ENCODE measurements at regions not wholly inside any gene's neighbourhood (a gene's known extent, or its start where the extent isn't known, plus 50 kb on each side); places are given as distances from the start of the nearest gene placed in this dataset.

DNA sequence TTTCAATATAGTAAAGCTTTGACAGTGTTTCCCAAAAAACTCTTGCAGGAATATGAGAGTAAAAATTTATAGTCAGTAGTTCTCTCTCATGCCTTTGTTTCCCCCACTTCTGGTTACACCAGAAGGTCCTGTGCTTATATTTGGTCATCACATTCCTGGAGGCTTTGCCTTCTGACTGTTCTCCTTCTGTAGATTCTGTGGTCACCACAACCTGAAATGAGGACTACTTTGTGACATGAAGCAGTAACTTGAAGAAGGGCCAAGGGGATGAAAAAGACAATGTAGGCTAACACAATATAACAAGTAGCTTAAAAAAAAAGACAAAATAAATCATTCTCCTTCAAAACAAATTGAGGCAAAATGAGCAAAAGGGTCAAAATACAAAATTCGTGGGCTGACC, 366.2 kb upstream of the NR3C2 start:
- no peak overlapping the region for H3K4me3 ChIP-seq (ENCODE audit: low read length)
- DNase-seq (ENCODE audit: low read depth, low spot score), result no peak
- no peaks in the 10 kb centered on the region for H3K27me3 ChIP-seq (ENCODE audit: control insufficient read depth, insufficient read depth, low read length)
- no peaks in the 10 kb centered on the region for H3K9me3 ChIP-seq (ENCODE audit: control insufficient read depth, insufficient read depth, low read length)
- WGBS (ENCODE audit: insufficient coverage, insufficient read length), result no CpG with 5 or more reads among the region's 1 CpG
- H3K27ac ChIP-seq (ENCODE audit: low read length), result no peak overlapping the region
- no peaks in the 10 kb centered on the region for H3K4me1 ChIP-seq (ENCODE audit: control insufficient read depth, insufficient read depth, low read length)
- no peaks in the 10 kb centered on the region for H3K36me3 ChIP-seq (ENCODE audit: control insufficient read depth, insufficient read depth, low read length)

DNA sequence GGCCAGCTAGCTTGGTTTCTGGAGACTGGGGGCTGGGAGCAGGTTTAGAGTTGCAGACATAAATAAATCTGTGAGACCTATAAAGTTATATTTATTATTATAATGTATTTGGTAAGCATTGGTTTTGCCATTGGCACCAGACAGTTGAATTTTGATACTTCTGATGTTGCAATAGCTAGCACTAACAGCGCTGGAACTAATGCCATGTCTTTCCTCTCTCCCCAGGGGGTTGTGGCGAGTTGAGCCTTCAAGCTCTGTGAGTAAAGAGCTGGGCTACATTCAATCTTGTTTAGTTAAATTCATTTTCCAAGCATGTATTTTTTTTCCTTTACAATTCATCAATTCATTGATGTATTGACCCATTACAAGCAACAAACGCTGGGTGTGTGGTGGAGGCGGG, 358.7 kb upstream of the NR3C2 start:
- H3K27me3 ChIP-seq (ENCODE audit: control insufficient read depth, insufficient read depth, low read length), result no peaks in the 10 kb centered on the region
- WGBS (ENCODE audit: insufficient coverage, insufficient read length), result no CpG with 5 or more reads among the region's 4 CpGs

DNA sequence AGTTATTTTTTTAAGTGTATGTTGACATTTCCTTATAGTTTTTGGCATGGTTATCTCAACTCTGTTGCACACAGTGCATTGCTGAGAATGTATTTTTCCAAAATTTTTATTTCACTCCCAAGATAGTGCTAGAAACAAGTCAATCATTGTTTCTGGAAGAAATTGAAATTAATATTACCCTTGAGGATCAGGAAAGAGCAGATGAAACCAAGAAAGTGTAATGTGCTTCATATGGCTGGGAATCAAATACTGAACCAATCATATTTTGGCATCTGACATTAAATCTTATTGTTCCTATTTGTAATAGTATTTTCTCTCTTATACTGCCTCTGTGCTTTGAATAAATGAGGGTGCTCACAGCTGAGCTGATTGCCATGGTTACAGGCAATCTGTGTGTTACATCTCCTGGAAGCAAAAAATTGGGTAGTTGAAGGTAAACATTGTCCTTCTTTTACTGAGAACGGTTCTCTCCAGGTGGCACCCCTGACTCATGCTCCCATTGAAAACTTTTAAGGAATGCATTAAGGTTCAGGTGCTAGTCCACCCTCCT, 358.2 kb upstream of the NR3C2 start:
- no peaks in the 10 kb centered on the region for H3K9me3 ChIP-seq (ENCODE audit: control insufficient read depth, insufficient read depth, low read length)
- DNase-seq (ENCODE audit: low read depth, low spot score), result no peak
- no peaks in the 10 kb centered on the region for H3K36me3 ChIP-seq (ENCODE audit: control insufficient read depth, insufficient read depth, low read length)
- H3K4me3 ChIP-seq (ENCODE audit: low read length), result no peak overlapping the region
- WGBS (ENCODE audit: insufficient coverage, insufficient read length), result no CpG with 5 or more reads among the region's 1 CpG
- H3K4me1 ChIP-seq (ENCODE audit: control insufficient read depth, insufficient read depth, low read length), result peaks cover under 1% of the 10 kb centered on the region; the same call in 1 of the 2 replicates
- no peaks in the 10 kb centered on the region for H3K27me3 ChIP-seq (ENCODE audit: control insufficient read depth, insufficient read depth, low read length)
- no peak overlapping the region for H3K27ac ChIP-seq (ENCODE audit: low read length)

More for the DNA sequence above, 358.7 kb upstream of the NR3C2 start:
- no peak overlapping the region for H3K4me3 ChIP-seq (ENCODE audit: low read length)
- no peak for DNase-seq (ENCODE audit: low read depth, low spot score)
- H3K36me3 ChIP-seq (ENCODE audit: control insufficient read depth, insufficient read depth, low read length), result no peaks in the 10 kb centered on the region
- no peaks in the 10 kb centered on the region for H3K4me1 ChIP-seq (ENCODE audit: control insufficient read depth, insufficient read depth, low read length)
- no peak overlapping the region for H3K27ac ChIP-seq (ENCODE audit: low read length)
- H3K9me3 ChIP-seq (ENCODE audit: control insufficient read depth, insufficient read depth, low read length), result no peaks in the 10 kb centered on the region

DNA sequence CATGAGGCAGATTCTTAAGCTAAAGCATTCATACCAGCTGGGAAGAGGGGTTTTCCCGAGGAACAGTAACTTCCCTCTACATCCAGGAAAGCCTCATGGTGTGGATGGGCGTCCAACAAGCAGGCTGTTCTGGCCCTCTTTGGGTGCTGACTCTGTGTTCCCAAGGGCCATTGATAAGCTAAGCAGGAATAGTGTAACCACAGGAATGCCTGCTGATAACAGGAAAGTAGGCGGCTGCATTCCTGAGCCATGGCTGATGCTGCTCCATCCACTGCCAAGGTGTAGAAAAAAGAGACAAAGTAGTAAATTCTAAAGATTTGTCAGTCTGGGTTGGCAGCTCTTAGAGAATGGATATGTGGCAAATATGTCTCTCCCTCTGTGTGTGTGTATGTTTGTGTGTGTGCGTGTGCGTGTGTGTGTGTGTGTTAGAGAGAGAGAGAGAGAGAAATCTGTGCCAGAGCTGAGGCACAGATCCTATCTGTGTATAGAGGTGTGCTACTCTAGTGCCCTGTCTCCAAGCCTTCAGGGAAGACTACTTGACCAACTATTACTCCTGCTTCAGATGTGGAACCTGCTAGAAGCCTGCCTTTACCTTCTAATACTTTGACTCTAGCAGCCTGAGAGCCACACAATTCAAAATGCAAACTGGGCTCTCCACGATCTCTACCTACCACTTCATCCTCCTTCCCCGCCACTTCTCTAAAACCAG, 353.1 kb upstream of the NR3C2 start:
- Histone ChIP-seq H3K27ac (ENCODE audit: low read length) (no peak overlapping the region), H3K9me3 (ENCODE audit: control insufficient read depth, insufficient read depth, low read length) (no peaks in the 10 kb centered on the region), H3K4me1 (ENCODE audit: control insufficient read depth, insufficient read depth, low read length) (peaks cover 1% of the 10 kb centered on the region; the same call in 1 of the 2 replicates), H3K27me3 (ENCODE audit: control insufficient read depth, insufficient read depth, low read length) (no peaks in the 10 kb centered on the region), H3K4me3 (ENCODE audit: low read length) (no peak overlapping the region), H3K36me3 (ENCODE audit: control insufficient read depth, insufficient read depth, low read length) (no peaks in the 10 kb centered on the region)
- DNase-seq (ENCODE audit: low read depth, low spot score), result no peak
- no CpG with 5 or more reads among the region's 7 CpGs for WGBS (ENCODE audit: insufficient coverage, insufficient read length)

DNA sequence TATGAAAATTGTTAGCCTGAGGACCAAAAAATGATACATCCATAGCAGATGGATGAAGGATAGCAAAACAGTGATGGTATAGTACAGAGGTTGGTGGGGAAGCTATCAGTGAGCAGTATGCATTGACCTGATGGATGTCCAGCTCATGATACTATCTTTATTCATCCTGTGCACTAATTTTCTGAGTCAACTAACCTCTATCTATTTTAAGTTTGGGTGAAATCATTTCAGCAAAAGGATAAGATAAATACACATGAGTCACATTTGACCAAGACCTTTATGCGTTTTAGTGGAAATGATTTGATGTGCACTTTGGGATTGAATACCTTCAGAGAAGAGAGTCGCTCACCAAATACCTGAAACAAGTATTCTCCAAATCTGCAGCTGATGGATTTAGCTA, 351.0 kb upstream of the NR3C2 start:
- DNase-seq (ENCODE audit: low read depth, low spot score), result no peak
- Histone ChIP-seq H3K36me3 (ENCODE audit: control insufficient read depth, insufficient read depth, low read length) (no peaks in the 10 kb centered on the region), H3K27me3 (ENCODE audit: control insufficient read depth, insufficient read depth, low read length) (no peaks in the 10 kb centered on the region), H3K4me1 (ENCODE audit: control insufficient read depth, insufficient read depth, low read length) (peaks cover 3% of the 10 kb centered on the region; the same call in 1 of the 2 replicates), H3K27ac (ENCODE audit: low read length) (no peak overlapping the region), H3K4me3 (ENCODE audit: low read length) (no peak overlapping the region), H3K9me3 (ENCODE audit: control insufficient read depth, insufficient read depth, low read length) (no peaks in the 10 kb centered on the region)
- WGBS (ENCODE audit: insufficient coverage, insufficient read length), result no CpG with 5 or more reads among the region's 2 CpGs

DNA sequence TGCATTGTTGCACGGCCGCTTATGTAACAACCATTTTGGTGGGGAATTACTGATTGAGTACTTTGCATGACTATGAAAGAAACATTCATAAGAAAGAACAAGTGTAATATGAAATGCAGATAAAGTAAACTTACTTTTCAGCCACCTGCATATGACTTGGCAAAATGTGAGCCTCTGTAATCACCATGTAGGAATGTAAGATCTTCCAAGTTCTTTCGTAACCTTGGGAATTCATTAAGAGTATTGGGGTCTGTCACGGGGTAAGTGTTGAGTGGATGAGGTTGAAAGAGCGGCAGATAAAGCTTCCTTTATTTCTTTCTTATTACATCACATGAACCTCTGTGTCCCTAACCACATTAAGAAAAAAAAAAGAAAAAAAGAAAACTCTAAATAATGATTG, 348.5 kb upstream of the NR3C2 start:
- no CpG with 5 or more reads among the region's 5 CpGs for WGBS (ENCODE audit: insufficient coverage, insufficient read length)
- no peak overlapping the region for H3K4me3 ChIP-seq (ENCODE audit: low read length)
- H3K27me3 ChIP-seq (ENCODE audit: control insufficient read depth, insufficient read depth, low read length), result no peaks in the 10 kb centered on the region
- H3K27ac ChIP-seq (ENCODE audit: low read length), result no peak overlapping the region
- no peaks in the 10 kb centered on the region for H3K9me3 ChIP-seq (ENCODE audit: control insufficient read depth, insufficient read depth, low read length)
- DNase-seq (ENCODE audit: low read depth, low spot score), result no peak
- H3K4me1 ChIP-seq (ENCODE audit: control insufficient read depth, insufficient read depth, low read length), result peaks cover 3% of the 10 kb centered on the region; the same call in 1 of the 2 replicates
- no peaks in the 10 kb centered on the region for H3K36me3 ChIP-seq (ENCODE audit: control insufficient read depth, insufficient read depth, low read length)

DNA sequence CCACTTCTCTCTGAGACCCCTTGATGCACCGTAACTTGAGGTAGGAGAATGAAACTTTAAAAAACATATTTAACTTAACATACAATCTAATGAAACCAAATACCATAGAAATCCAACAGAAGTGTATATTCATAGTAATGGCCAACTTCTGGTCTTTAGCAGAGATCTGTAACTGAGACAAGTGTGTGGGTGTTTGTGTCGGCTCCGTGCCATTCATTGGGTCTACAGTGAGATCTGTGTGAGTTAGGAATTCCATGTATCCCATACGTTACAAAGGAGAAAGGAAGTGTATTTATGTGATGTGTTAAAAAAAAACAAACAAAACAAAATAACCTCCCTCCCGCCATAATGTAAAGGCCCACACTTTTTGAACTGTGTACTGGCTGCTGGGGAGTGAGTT, 348.0 kb upstream of the NR3C2 start:
- DNase-seq (ENCODE audit: low read depth, low spot score), result no peak
- no peaks in the 10 kb centered on the region for H3K27me3 ChIP-seq (ENCODE audit: control insufficient read depth, insufficient read depth, low read length)
- H3K9me3 ChIP-seq (ENCODE audit: control insufficient read depth, insufficient read depth, low read length), result no peaks in the 10 kb centered on the region
- WGBS (ENCODE audit: insufficient coverage, insufficient read length), result no CpG with 5 or more reads among the region's 5 CpGs
- peaks cover 1% of the 10 kb centered on the region; the same call in 1 of the 2 replicates for H3K4me1 ChIP-seq (ENCODE audit: control insufficient read depth, insufficient read depth, low read length)
- no peak overlapping the region for H3K27ac ChIP-seq (ENCODE audit: low read length)
- H3K36me3 ChIP-seq (ENCODE audit: control insufficient read depth, insufficient read depth, low read length), result no peaks in the 10 kb centered on the region
- H3K4me3 ChIP-seq (ENCODE audit: low read length), result no peak overlapping the region

DNA sequence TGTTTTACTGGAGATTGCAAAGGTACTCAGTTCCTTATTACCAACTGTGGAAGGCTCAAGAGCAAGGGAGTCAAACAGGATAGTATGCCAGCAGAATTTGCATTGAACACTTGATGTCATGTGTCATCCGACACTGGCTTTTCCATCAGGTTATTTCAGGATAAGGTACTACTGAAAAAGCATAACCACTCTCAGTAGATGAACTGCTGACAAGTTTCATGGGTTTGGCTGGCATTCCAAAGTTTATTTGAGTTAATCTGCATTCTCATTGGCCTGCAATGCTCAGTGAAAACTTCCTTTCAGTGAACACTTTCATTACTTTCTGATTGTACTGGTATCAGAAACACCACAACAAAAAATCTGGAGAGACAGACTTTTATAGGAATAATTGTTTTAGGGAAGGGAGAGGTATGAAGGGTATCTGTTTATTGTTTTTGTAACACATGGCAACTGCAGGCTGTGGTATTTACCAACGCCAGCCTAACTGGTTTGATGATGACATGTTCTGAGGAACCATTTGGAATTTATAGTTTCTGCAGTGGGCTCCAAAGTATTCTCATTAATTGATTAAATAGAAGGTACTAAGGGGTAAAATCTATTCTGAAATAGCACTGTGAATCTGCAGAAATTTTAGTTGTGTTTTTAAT, 345.7 kb upstream of the NR3C2 start:
- DNase-seq (ENCODE audit: low read depth, low spot score), result no peak
- Histone ChIP-seq H3K4me1 (ENCODE audit: control insufficient read depth, insufficient read depth, low read length) (0 out of 2 replicates have a peak, but pooled peaks cover 1% of the 10 kb centered on the region), H3K27ac (ENCODE audit: low read length) (no peak overlapping the region), H3K27me3 (ENCODE audit: control insufficient read depth, insufficient read depth, low read length) (no peaks in the 10 kb centered on the region), H3K9me3 (ENCODE audit: control insufficient read depth, insufficient read depth, low read length) (no peaks in the 10 kb centered on the region), H3K36me3 (ENCODE audit: control insufficient read depth, insufficient read depth, low read length) (no peaks in the 10 kb centered on the region), H3K4me3 (ENCODE audit: low read length) (no peak overlapping the region)
- no CpG with 5 or more reads among the region's 2 CpGs for WGBS (ENCODE audit: insufficient coverage, insufficient read length)

DNA sequence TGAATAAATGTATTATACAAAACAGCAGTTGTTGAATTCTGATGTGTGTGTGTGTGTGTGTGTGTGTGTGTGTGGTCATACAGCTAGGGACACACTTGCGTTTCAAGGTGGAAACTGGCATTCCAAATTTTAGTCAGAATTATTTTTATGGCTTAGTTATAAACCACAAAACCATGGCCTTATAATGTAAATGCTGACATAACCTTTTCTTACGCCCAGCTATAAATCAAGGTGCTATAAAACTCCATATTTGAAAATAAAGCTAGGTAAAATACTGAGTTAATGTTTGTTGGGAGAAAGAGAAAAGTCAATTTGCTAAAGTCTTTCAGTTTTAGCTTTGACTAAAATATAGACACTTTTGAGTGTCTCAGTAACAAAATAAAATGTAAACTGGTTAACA, 345.1 kb upstream of the NR3C2 start:
- peaks cover 1% of the 10 kb centered on the region; the same call in 1 of the 2 replicates for H3K4me1 ChIP-seq (ENCODE audit: control insufficient read depth, insufficient read depth, low read length)
- no peak overlapping the region for H3K4me3 ChIP-seq (ENCODE audit: low read length)
- no peaks in the 10 kb centered on the region for H3K9me3 ChIP-seq (ENCODE audit: control insufficient read depth, insufficient read depth, low read length)
- DNase-seq (ENCODE audit: low read depth, low spot score), result no peak
- no peaks in the 10 kb centered on the region for H3K36me3 ChIP-seq (ENCODE audit: control insufficient read depth, insufficient read depth, low read length)
- no CpG with 5 or more reads among the region's 2 CpGs for WGBS (ENCODE audit: insufficient coverage, insufficient read length)
- no peaks in the 10 kb centered on the region for H3K27me3 ChIP-seq (ENCODE audit: control insufficient read depth, insufficient read depth, low read length)
- no peak overlapping the region for H3K27ac ChIP-seq (ENCODE audit: low read length)

DNA sequence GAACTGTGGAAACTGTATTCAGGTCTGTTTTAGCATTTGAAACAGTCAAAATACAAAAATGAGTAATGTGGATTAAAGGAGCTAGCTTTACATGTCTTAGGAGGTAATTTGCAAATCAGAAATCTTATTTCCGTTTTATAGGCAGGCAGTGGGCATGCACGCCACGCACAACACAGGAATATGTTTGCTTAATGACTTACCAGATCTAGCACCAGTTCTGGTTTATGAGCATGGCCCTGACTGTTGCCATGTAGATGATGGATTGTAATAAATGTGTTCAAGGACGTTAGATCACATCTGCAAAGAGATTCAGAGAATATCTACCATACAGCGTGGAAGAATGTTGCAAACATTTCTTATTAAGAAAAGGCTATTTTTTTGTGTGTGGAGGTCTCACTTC, 344.5 kb upstream of the NR3C2 start:
- H3K27ac ChIP-seq (ENCODE audit: low read length), result no peak overlapping the region
- DNase-seq (ENCODE audit: low read depth, low spot score), result no peak
- H3K27me3 ChIP-seq (ENCODE audit: control insufficient read depth, insufficient read depth, low read length), result no peaks in the 10 kb centered on the region
- H3K9me3 ChIP-seq (ENCODE audit: control insufficient read depth, insufficient read depth, low read length), result no peaks in the 10 kb centered on the region
- WGBS (ENCODE audit: insufficient coverage, insufficient read length), result no CpG with 5 or more reads among the region's 5 CpGs
- H3K4me3 ChIP-seq (ENCODE audit: low read length), result no peak overlapping the region
- H3K4me1 ChIP-seq (ENCODE audit: control insufficient read depth, insufficient read depth, low read length), result peaks cover 4% of the 10 kb centered on the region; the same call in 1 of the 2 replicates
- H3K36me3 ChIP-seq (ENCODE audit: control insufficient read depth, insufficient read depth, low read length), result no peaks in the 10 kb centered on the region

Data from iPS DF 6.9 (cell line).